ENCODE measurements at regions not wholly inside any gene's neighbourhood (a gene's known extent, or its start where the extent isn't known, plus 50 kb on each side); places are given as distances from the start of the nearest gene placed in this dataset.

DNA sequence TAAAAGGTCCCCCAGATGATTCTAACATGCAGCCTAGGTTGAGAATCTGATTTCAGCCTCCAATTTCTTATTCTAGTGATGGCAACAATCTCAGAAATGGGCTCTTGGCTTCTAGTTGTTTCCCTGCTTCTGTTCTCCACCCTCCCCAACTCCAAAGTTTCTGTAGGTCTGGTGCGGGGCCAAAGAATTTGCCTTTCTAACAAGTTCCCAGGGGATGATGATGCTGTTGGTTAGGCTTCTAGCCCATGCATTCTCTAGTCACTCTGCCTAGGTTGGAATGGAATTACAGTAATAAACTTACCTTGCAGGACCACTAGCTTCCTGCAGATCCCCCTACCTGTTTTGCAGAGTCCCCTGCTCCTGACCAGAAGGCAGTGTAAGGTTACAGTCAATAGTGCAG, 103.2 kb upstream of the PPP2R3A start:
- intact Hi-C loops (cut with DNase I), result no loop called here
- 86% methylated on average over 1 of the region's 1 CpG for WGBS
- H3K4me3 ChIP-seq, result no peak overlapping the region
- no peaks in the 10 kb centered on the region for H3K9me3 ChIP-seq
- no peak for TF ChIP-seq POLR2AphosphoS5 (IDR thresholded peaks at IDR 0.05)
- no peak for TF ChIP-seq EP300 (IDR thresholded peaks at IDR 0.05)
- TF ChIP-seq POLR2A (IDR thresholded peaks at IDR 0.05; ENCODE audit: low read depth), result no peak
- TF ChIP-seq, protein P1, sequence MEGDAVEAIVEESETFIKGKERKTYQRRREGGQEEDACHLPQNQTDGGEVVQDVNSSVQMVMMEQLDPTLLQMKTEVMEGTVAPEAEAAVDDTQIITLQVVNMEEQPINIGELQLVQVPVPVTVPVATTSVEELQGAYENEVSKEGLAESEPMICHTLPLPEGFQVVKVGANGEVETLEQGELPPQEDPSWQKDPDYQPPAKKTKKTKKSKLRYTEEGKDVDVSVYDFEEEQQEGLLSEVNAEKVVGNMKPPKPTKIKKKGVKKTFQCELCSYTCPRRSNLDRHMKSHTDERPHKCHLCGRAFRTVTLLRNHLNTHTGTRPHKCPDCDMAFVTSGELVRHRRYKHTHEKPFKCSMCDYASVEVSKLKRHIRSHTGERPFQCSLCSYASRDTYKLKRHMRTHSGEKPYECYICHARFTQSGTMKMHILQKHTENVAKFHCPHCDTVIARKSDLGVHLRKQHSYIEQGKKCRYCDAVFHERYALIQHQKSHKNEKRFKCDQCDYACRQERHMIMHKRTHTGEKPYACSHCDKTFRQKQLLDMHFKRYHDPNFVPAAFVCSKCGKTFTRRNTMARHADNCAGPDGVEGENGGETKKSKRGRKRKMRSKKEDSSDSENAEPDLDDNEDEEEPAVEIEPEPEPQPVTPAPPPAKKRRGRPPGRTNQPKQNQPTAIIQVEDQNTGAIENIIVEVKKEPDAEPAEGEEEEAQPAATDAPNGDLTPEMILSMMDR (IDR thresholded peaks at IDR 0.05), result no peak
- H3K27me3 ChIP-seq, result no peaks in the 10 kb centered on the region
- no peak for DNase-seq (ENCODE audit: extremely low spot score)
- H3K36me3 ChIP-seq, result no peaks in the 10 kb centered on the region
- no peaks in the 10 kb centered on the region for H3K4me1 ChIP-seq
- H3K27ac ChIP-seq (replicated peaks in 1 of 4), result no peak overlapping the region

DNA sequence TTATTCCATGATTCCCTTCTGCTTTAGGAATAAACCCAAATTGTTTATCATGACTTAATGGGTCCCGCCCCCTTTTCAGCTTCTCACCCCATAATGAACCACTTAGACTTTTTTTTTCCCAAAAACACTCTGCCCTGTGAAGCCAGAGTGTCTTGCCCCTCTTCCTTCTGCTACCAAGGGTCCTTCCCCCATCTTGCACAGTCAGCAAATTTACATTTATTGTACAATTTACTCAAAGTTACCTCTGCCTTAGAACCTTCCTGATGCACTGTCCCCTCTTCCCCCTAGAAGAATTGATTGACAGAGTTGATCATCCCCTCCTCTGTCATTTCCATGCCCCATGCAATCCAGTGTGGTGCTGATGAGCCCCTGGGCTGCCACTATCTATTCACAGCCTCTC, 101.5 kb upstream of the PPP2R3A start:
- WGBS, result 88% methylated on average over 1 of the region's 1 CpG
- intact Hi-C loops (cut with DNase I), result no loop called here
- Histone ChIP-seq H3K36me3 (no peaks in the 10 kb centered on the region), H3K4me1 (no peaks in the 10 kb centered on the region), H3K27ac (replicated peaks in 1 of 4) (no peak overlapping the region), H3K9me3 (no peaks in the 10 kb centered on the region), H3K4me3 (no peak overlapping the region), H3K27me3 (no peaks in the 10 kb centered on the region)
- TF ChIP-seq EP300 (IDR thresholded peaks at IDR 0.05) (no peak), POLR2AphosphoS5 (IDR thresholded peaks at IDR 0.05) (no peak), POLR2A (IDR thresholded peaks at IDR 0.05; ENCODE audit: low read depth) (no peak)
- TF ChIP-seq, protein P1 (IDR thresholded peaks at IDR 0.05), result no peak
- no peak for DNase-seq (ENCODE audit: extremely low spot score)

GRCh38 chr3:135865085-135865484, 100.4 kb upstream of the PPP2R3A start:
- Histone ChIP-seq H3K36me3 (no peaks in the 10 kb centered on the region), H3K4me3 (no peak overlapping the region), H3K4me1 (no peaks in the 10 kb centered on the region), H3K27ac (replicated peaks in 1 of 4) (no peak overlapping the region), H3K27me3 (no peaks in the 10 kb centered on the region), H3K9me3 (no peaks in the 10 kb centered on the region)
- no peak for DNase-seq (ENCODE audit: extremely low spot score)
- intact Hi-C loops (cut with DNase I), result no loop called here
- TF ChIP-seq, protein P1 (IDR thresholded peaks at IDR 0.05), result no peak
- TF ChIP-seq POLR2A (IDR thresholded peaks at IDR 0.05; ENCODE audit: low read depth) (no peak), POLR2AphosphoS5 (IDR thresholded peaks at IDR 0.05) (no peak), EP300 (IDR thresholded peaks at IDR 0.05) (no peak)

DNA sequence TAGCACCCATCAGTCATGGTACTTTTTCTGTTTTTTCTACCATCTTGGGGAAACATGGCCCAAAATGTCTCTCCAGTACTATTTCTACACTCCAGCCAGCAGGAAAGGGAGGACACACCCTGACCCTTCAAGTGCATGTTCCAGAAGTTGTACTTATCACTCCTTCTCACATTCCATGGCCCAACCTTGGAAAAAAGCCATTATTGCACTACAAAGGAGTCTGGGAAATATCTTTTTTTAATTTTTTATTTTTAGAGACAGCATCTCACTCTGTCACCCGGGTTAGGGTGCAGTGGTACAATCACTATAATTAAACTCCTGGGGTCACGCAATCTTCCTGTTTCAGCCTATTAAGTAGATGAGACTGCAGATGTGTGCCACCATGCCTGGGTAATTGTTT, 100.0 kb upstream of the PPP2R3A start:
- Histone ChIP-seq H3K4me1 (no peaks in the 10 kb centered on the region), H3K9me3 (no peaks in the 10 kb centered on the region), H3K4me3 (no peak overlapping the region), H3K27me3 (no peaks in the 10 kb centered on the region), H3K27ac (replicated peaks in 1 of 4) (no peak overlapping the region), H3K36me3 (no peaks in the 10 kb centered on the region)
- WGBS, result 71% methylated on average over 2 of the region's 2 CpGs
- intact Hi-C loops (cut with DNase I), result no loop called here
- TF ChIP-seq EP300 (IDR thresholded peaks at IDR 0.05) (no peak), POLR2AphosphoS5 (IDR thresholded peaks at IDR 0.05) (no peak), POLR2A (IDR thresholded peaks at IDR 0.05; ENCODE audit: low read depth) (no peak)
- TF ChIP-seq, protein P1 (IDR thresholded peaks at IDR 0.05), result no peak
- DNase-seq (ENCODE audit: extremely low spot score), result no peak

DNA sequence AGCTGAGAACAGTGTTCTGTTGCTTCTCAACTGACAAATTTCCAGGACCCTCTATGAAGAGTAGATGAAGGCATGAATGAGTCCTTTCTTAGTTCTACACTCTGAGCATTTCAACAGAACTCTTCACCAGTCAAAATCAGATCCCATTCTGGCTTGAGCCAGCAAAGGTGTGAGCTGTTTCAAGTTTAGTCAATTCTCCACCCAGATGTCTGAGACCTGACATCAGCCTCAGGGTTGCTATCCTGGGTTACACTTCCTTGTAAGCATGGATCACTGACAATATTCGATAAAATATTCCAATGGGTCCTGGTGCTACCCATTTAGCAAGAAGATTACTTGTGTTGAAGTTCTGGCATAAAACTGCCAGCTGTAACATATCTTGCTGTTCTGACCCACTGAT, 97.6 kb upstream of the PPP2R3A start:
- Histone ChIP-seq H3K27me3 (no peaks in the 10 kb centered on the region), H3K27ac (replicated peaks in 1 of 4) (no peak overlapping the region), H3K36me3 (no peaks in the 10 kb centered on the region), H3K9me3 (peaks cover 0 to 3% (median 0%) of the 10 kb centered on the region in 4 donors), H3K4me3 (no peak overlapping the region), H3K4me1 (no peaks in the 10 kb centered on the region)
- TF ChIP-seq POLR2AphosphoS5 (IDR thresholded peaks at IDR 0.05), result no peak
- TF ChIP-seq EP300 (IDR thresholded peaks at IDR 0.05), result no peak
- TF ChIP-seq POLR2A (IDR thresholded peaks at IDR 0.05; ENCODE audit: low read depth), result no peak
- TF ChIP-seq, protein P1 (IDR thresholded peaks at IDR 0.05), result no peak
- DNase-seq (ENCODE audit: extremely low spot score), result no peak
- intact Hi-C loops (cut with DNase I), result no loop called here
- 67% methylated on average over 1 of the region's 1 CpG for WGBS
